Body of pancreas (tissue), 4 donors: ENCODE measurements at regions not wholly inside any gene's neighbourhood (a gene's known extent, or its start where the extent isn't known, plus 50 kb on each side); places are given as distances from the start of the nearest gene placed in this dataset.
"Not testable (repeated sequence)": the region's sequence is repeated elsewhere in the genome, so short reads cannot be mapped to it uniquely, and the experiment has no call there.

Experiments used
- ATAC-seq: fragments of 150-250 bp; one replicate; pipeline ENCODE4 v1.9.1; 2016
- DNase-seq, 4 donors: peaks; one replicate each; pipeline ENCODE4 v3.0.0-alpha.2; 2019
- H3K27ac ChIP-seq, 4 donors: fragments of 200-600 bp; sonication (generic); 1 replicate in 3 of 4; 2 replicates in 1 of 4; pipeline versions ENCODE4 v1.5.1 to v1.6.1; 2016 to 2019; ENCODE audit warnings: mild to moderate bottlenecking in 1 of 4, mixed read lengths in 1 of 4, moderate library complexity in 1 of 4
- H3K27me3 ChIP-seq, 2 donors: fragments of 200-600 bp; sonication (generic); one replicate each; pipeline ENCODE4 v1.6.0; 2016; ENCODE audit warnings: mild to moderate bottlenecking in 1 of 2
- H3K36me3 ChIP-seq, 2 donors: fragments of 200-600 bp; sonication (generic); replicated peaks in 1 of 2; 2 replicates each; pipeline ENCODE4 v1.5.1; 2016; ENCODE audit warnings: low read depth in 2 of 2; ENCODE audit not compliant: insufficient read depth in 1 of 2
- H3K4me1 ChIP-seq: fragments of 200-600 bp; sonication (generic); one replicate; pipeline ENCODE4 v1.6.0; 2016
- H3K4me3 ChIP-seq, 2 donors: fragments of 200-600 bp; sonication (generic); 1 replicate in 1 of 2; 2 replicates in 1 of 2; pipeline ENCODE4 v1.5.1; 2016 to 2019
- H3K9me3 ChIP-seq, 3 donors: fragments of 200-600 bp; sonication (generic); 1 replicate in 2 of 3; 2 replicates in 1 of 3; pipeline ENCODE4 v1.5.1; 2016
- POLR2A ChIP-seq, 3 donors: fragments of 450-650 bp; IDR thresholded peaks; one replicate each; pipeline ENCODE4 v1.6.1; 2016; ENCODE audit warnings: antibody characterized with exemption in 3 of 3, mild to moderate bottlenecking in 2 of 3
- WGBS, 2 donors: methylation state at CpG; one replicate each; pipeline ENCODE4 v1.1.5; 2017; 5-methylcytosine and 5-hydroxymethylcytosine counted together
- intact Hi-C: fragments of 100-400 bp; cut with DNase I; formaldehyde crosslinking; loops from one replicate; pipeline ENCODE4 v1.15.1; 2023
- TF ChIP-seq, protein P1 (sequence below), 7 experiments: fragments of 450-650 bp in 4 of 7; fragments of 200-600 bp in 3 of 7; sonication (generic) in 3 of 7; IDR thresholded peaks; one replicate each; pipeline ENCODE4 v1.5.1; 2016 to 2019; ENCODE audit warnings: antibody characterized with exemption in 7 of 7

DNA sequence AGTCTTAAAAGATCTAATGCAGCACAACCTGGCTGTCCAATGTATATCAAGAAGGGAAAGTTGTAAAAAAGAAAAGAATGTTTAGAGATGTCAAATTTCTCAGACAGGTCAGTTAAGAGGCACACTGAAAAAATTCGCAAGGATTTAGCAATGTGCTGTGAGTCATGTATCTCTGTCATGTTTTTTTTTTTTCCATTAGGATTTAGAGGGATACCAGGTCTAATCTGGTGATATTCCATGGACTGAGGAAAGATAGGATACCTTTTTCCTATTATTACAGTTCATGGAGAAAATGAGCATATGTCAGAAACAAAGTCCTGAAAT is 815.4 kb upstream of the PCDH10 start:
- Histone ChIP-seq H3K36me3 (no peaks in the 10 kb centered on the region), H3K9me3 (no peaks in the 10 kb centered on the region), H3K27ac (no peak overlapping the region), H3K4me1 (no peaks in the 10 kb centered on the region), H3K4me3 (no peak overlapping the region), H3K27me3 (no peaks in the 10 kb centered on the region)
- DNase-seq (no peak), ATAC-seq (no peak)
- intact Hi-C loops, result no loop called here
- TF ChIP-seq, protein P1, sequence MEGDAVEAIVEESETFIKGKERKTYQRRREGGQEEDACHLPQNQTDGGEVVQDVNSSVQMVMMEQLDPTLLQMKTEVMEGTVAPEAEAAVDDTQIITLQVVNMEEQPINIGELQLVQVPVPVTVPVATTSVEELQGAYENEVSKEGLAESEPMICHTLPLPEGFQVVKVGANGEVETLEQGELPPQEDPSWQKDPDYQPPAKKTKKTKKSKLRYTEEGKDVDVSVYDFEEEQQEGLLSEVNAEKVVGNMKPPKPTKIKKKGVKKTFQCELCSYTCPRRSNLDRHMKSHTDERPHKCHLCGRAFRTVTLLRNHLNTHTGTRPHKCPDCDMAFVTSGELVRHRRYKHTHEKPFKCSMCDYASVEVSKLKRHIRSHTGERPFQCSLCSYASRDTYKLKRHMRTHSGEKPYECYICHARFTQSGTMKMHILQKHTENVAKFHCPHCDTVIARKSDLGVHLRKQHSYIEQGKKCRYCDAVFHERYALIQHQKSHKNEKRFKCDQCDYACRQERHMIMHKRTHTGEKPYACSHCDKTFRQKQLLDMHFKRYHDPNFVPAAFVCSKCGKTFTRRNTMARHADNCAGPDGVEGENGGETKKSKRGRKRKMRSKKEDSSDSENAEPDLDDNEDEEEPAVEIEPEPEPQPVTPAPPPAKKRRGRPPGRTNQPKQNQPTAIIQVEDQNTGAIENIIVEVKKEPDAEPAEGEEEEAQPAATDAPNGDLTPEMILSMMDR (IDR thresholded peaks at IDR 0.05), result no peak
- TF ChIP-seq POLR2A (IDR thresholded peaks at IDR 0.05), result no peak
- WGBS, 2 donors, result 43 to 55% methylated on average over 1 of the region's 1 CpG

DNA sequence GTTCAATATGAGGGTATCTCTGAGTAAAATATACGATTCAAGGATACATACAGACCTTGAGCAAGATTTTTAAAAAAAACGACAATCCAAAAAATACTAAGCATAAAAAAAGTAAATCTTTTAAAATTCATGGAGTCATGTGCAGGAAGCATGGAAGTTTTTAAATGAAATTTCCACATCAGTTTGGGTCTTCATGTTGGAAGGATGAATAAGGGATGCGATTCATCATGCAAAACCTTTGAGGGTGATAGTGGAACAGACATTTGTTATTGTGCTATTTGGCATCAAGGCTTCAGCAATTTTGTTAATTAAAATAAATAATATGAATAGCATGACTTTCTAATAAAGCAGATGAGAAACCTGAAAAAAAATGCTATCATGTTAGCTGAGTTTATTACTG is 815.0 kb upstream of the PCDH10 start:
- Histone ChIP-seq H3K9me3 (no peaks in the 10 kb centered on the region), H3K4me3 (no peak overlapping the region), H3K27ac (no peak overlapping the region), H3K4me1 (no peaks in the 10 kb centered on the region), H3K36me3 (no peaks in the 10 kb centered on the region), H3K27me3 (no peaks in the 10 kb centered on the region)
- 17 to 29% methylated on average over 3 of the region's 3 CpGs for WGBS, 2 donors
- DNase-seq, result no peak
- intact Hi-C loops, result no loop called here
- TF ChIP-seq POLR2A (IDR thresholded peaks at IDR 0.05), result no peak
- TF ChIP-seq, protein P1 (IDR thresholded peaks at IDR 0.05), result no peak
- no peak for ATAC-seq

DNA sequence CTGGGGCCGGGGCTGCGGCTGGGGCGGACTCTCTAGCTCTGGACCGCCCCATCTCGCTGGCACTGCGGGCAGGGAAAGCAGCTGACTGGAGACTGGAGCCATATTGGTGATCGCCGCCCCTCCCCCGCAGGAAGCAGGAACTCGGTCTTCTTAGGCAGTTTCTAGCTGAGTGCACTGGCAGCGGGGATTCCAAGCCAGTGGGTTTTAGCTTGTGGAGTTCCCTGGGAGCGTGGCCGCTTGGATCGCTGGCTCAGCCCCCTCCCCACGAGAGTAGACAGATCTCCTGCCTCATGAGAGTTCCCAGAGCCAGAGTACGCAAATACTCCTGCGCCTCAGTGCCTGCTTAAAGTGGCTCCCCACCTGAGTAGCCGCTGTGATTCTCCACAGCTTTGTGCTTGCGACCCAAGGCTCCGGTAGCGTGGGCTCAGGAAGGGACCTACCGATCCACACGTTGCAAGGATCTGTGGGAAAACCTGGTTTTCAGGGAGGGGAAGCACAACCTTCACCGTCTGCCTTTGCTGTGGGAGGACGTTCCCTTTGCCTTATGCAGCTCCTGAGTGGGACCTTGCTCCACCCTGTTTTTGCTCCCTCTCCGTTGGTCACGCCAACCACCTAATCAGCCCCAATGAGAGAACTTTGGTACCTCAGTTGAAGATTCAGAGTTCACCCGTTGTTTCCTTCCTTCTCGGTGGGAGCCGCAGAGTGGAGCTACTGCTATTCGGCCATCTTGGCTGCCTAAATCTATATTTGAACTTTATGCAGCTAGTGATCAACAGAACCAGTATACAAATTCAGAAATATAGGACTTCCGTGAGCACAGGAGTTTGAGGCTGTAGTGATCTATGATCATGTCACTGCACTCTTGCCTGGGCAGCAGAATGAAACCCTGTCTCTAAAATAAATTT is 803.9 kb upstream of the PCDH10 start:
- intact Hi-C loops, result no loop called here
- no peak for TF ChIP-seq POLR2A (IDR thresholded peaks at IDR 0.05)
- TF ChIP-seq, protein P1 (IDR thresholded peaks at IDR 0.05), result no peak
- WGBS, 2 donors, result 84 to 90% methylated on average over 18 to 32 of the region's 32 CpGs
- Histone ChIP-seq H3K4me3 (no peak overlapping the region), H3K27ac (no peak overlapping the region), H3K9me3 (no peaks in the 10 kb centered on the region), H3K27me3 (no peaks in the 10 kb centered on the region), H3K4me1 (no peaks in the 10 kb centered on the region), H3K36me3 (no peaks in the 10 kb centered on the region)
- no peak for ATAC-seq
- DNase-seq, result no peak

DNA sequence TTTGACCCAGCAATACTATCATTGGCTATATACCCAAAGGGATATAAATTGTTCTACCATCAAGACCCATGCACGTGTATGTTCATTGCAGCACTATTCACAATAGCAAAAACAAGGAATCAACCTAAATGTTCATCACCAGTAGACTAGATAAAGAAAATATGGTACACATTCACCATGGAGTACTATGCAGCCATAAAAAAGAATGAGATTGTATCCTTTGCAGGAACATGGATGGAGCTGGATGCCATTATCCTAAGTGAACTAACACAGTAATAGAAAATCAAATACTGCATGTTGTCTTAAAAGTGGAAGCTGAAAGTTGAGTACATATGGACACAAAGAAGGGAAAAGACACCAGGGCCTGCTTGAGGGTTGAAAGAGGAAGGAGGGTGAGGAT is 803.1 kb upstream of the PCDH10 start:
- no peak overlapping the region for H3K27ac ChIP-seq
- ATAC-seq, result no peak
- no peaks in the 10 kb centered on the region for H3K36me3 ChIP-seq
- intact Hi-C loops, result no loop called here
- TF ChIP-seq, protein P1 (IDR thresholded peaks at IDR 0.05), result no peak
- TF ChIP-seq POLR2A (IDR thresholded peaks at IDR 0.05), result no peak
- no peaks in the 10 kb centered on the region for H3K9me3 ChIP-seq
- WGBS, 2 donors, result 48 to 77% methylated on average over 1 of the region's 1 CpG
- H3K4me3 ChIP-seq, result no peak overlapping the region
- no peaks in the 10 kb centered on the region for H3K27me3 ChIP-seq
- no peak for DNase-seq
- H3K4me1 ChIP-seq, result no peaks in the 10 kb centered on the region

DNA sequence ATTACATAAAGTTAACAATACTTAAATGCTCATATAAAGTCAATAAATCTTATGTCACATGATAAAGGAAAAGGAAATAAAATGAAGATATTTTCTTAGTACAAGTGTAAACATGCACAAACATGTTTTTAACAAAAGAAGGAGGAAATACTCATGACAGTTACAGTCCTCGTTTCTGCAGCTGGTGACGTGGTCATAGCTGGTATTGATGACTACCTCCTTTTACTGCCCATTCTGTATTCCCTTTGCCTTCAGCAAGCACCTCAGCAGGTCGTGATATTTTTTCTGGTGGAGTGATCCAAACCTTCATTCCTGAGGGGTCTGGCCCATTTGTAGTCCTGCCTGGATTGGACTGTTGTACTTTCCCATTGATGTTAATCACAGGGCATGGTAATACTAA is 797.5 kb upstream of the PCDH10 start:
- H3K36me3 ChIP-seq, intact Hi-C loops: not testable (repeated sequence)
- WGBS, 2 donors, result 47 to 60% methylated on average over 3 of the region's 3 CpGs

More for the DNA sequence above, 797.5 kb upstream of the PCDH10 start:
- H3K27me3 ChIP-seq, H3K4me1 ChIP-seq, H3K9me3 ChIP-seq, ATAC-seq, H3K27ac ChIP-seq, DNase-seq, H3K4me3 ChIP-seq: not testable (repeated sequence)
